GM12873 (cell line): ENCODE measurements at regions not wholly inside any gene's neighbourhood (a gene's known extent, or its start where the extent isn't known, plus 50 kb on each side); places are given as distances from the start of the nearest gene placed in this dataset.

Experiments
- TF ChIP-seq, protein P1 (sequence below): IDR thresholded peaks from 2 replicates; pipeline ENCODE4 v1.5.1; 2012; ENCODE audit warnings: low read depth, mild to moderate bottlenecking, moderate library complexity, low read length, control low read depth; ENCODE audit not compliant: insufficient read depth; ENCODE audit errors: missing control alignments

DNA sequence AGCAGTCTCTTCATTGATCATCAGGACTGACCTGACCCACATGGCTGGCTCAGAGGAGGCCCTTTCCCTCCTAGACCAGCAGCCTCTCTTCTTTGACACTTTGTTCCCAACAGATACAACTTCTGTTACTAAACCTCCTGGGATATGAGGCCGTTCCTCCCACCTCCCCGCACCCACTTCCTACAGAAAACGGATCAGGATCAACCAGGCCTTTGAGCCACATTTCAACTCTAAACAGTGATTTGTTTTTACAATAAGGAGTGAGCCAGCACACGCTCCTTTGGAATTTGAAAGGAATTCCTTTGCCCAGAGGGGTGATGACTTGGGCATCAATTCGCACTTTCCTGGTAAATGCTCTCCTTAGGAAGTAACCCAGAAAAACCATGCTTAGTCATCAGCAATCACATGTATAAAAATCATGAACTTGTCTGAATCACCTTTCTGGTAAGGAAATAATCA, 180.4 kb downstream of the FAM124B start:
- TF ChIP-seq, protein P1, sequence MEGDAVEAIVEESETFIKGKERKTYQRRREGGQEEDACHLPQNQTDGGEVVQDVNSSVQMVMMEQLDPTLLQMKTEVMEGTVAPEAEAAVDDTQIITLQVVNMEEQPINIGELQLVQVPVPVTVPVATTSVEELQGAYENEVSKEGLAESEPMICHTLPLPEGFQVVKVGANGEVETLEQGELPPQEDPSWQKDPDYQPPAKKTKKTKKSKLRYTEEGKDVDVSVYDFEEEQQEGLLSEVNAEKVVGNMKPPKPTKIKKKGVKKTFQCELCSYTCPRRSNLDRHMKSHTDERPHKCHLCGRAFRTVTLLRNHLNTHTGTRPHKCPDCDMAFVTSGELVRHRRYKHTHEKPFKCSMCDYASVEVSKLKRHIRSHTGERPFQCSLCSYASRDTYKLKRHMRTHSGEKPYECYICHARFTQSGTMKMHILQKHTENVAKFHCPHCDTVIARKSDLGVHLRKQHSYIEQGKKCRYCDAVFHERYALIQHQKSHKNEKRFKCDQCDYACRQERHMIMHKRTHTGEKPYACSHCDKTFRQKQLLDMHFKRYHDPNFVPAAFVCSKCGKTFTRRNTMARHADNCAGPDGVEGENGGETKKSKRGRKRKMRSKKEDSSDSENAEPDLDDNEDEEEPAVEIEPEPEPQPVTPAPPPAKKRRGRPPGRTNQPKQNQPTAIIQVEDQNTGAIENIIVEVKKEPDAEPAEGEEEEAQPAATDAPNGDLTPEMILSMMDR = no peak

DNA sequence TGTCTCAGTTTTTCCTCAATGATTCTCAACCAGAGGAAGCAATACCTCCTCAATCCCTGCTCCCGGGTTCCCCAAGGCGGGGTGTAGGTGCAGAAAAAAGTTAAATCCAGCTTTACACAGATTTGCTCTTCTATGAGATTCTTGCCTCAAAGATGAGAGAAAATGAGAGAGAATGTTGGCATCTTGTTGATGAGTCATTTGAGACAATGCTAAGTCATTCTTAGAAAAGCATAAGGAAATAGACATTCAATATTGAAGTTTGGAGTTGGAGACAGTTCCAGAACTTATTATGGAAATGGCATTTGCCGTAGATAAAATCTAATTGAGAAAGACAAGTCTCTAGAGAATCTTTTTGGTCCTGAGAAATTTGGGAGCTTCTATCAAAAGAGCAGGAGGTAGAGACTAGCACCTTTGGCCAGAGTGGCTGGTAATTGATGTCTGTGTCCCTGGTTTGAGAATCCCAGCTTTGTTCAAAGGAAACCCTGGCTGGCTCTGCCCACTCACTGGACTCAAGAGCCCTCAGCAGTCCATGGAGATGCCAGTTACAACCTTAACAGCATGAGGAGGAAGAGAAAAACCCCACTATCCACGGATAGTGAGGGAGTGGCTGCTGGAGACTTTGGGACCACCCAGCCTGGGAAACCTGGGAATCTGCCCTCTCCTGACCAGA, 181.2 kb downstream of the FAM124B start:
- TF ChIP-seq, protein P1 = no peak

DNA sequence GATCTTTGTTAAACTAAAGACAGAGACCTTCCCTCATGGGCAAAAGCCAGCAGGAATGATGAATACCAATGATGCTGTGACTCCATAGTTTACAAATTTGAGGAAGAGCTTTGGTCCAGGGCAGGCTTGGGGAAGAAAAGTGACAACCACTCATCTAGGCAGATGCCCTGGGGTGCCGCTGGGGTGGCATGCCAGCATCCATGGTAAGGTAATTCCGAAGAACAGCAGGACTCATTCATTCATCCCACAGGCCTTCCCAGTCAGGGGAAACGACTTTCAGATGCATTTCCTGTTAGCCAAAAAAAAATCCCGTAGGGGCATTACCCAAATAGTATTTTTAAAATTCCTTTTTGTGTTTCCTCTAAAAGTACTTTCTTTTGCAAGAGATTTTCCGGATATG, 180.7 kb upstream of the SERPINE2 start:
- TF ChIP-seq, protein P1 = no peak

DNA sequence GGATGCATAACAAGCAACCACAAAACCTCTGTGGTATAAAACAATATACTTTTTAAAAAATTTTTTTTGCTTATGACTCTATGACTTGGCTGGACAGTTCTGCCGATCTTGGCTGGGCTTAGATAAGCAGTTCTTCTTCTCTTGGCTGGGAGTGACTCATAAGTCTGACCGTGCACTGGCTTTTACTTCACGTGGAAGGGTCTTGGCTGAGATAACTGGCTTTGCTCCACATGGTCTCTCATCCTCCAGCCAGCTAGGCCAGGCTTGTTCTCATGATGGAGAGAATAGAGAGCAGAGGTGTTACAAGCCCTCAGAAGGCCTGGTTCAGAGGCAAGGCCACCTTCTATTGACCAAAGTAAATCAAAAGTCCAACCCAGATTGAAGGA, 178.9 kb upstream of the SERPINE2 start:
- TF ChIP-seq, protein P1 = no peak

DNA sequence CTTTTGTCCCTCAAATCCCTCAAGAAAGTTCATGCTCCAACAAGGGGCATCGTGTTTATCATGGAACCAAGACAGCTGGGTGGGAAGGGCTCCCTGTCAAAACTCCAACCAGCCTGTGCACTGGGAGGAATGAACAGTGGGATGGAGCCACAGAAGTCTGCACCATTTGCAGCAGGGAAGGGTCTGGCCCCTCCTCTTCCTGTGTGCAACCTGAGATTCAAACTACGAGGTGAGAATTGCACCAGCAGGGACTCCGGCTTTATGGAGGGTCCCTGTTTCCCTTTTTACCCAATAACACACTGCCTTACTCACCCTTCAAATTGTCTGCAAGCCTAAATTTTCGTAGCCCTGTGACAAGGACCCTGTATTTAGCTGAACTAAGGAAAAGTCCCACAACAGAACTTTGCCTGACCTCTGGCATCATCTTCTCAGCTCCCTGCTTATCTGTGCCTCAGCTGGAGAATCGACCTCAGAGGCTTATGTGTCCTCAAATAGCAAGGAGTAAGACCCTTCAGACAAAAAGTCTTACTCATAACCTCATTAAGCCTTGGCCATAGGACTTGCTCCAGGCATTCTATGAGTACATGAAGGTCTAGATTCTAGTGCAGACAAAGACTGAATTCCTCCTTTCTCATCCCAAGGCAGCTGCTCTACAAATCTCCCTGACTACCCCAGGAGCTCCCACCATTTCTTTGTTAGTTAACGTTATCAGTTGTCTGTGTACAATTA, 178.3 kb upstream of the SERPINE2 start:
- TF ChIP-seq, protein P1 = no peak

DNA sequence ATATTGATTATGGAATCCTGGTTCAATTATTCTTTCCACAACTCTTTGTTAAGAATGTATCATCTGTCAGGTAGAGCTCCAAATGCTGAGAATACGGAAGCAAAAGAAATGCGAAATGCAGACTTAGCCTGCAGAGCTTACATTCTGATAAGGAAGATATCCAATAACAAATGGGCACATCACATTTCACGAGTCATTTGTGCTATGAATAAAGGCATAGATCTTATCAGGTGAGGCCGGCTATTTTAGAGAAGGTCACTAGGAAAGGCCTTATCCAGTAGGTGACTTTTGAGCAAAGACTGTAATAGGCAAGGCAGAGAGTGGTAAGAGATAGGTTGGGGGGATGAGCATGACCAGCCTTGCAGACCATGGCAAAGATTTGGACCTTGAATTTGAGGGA, 174.3 kb upstream of the SERPINE2 start:
- TF ChIP-seq, protein P1 = no peak

DNA sequence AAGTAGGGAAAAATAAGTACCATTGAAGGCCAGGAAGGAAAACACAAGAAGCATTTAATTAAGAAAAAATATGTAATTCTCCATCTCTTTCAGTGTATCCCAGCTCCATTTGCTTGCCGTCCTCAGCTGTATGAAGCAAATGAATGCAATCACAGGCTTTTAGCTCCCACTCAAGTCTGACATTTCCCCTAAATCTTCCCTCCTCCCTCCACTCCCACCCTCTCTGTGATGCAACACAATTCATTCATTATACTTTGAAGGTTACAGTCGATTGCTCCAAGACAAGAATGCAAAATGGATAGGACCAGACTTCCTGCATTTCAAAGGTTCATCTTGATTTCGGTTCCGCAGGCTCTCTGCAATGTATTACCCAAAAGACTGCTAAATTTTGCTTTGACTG, 172.7 kb upstream of the SERPINE2 start:
- TF ChIP-seq, protein P1 = no peak
